Lower leg skin (tissue), 4 donors: ENCODE measurements at regions not wholly inside any gene's neighbourhood (a gene's known extent, or its start where the extent isn't known, plus 50 kb on each side); places are given as distances from the start of the nearest gene placed in this dataset.

ENCODE experiments used
- DNase-seq, 2 donors: peaks; one replicate each; pipeline ENCODE4 v3.0.0-alpha.2; 2019; ENCODE audit warnings: low spot score in 2 of 2
- H3K4me3 ChIP-seq: fragments of 200-600 bp; sonication (generic); 2 replicates; pipeline ENCODE4 v1.5.1; 2017; ENCODE audit warnings: mild to moderate bottlenecking, low read depth; ENCODE audit not compliant: poor library complexity, severe bottlenecking
- CTCF ChIP-seq, 3 donors: fragments of 450-650 bp; IDR thresholded peaks; one replicate each; pipeline ENCODE4 v1.5.1; 2016; ENCODE audit warnings: antibody characterized with exemption in 3 of 3, mild to moderate bottlenecking in 3 of 3, moderate library complexity in 2 of 3
- POLR2A ChIP-seq, 2 donors: fragments of 450-650 bp; IDR thresholded peaks; one replicate each; pipeline ENCODE4 v1.6.1; 2016 to 2017; ENCODE audit warnings: antibody characterized with exemption in 2 of 2, mild to moderate bottlenecking in 1 of 2, moderate library complexity in 1 of 2
- WGBS, 2 donors: methylation state at CpG; one replicate each; pipeline ENCODE4 v1.1.5; 2018; 5-methylcytosine and 5-hydroxymethylcytosine counted together
- intact Hi-C: fragments of 100-400 bp; cut with DNase I; formaldehyde crosslinking; loops from one replicate; pipeline ENCODE4 v1.15.0; 2023; ENCODE audit warnings: low total_unique reads

- TF ChIP-seq POLR2A (IDR thresholded peaks at IDR 0.05) (no peak), CTCF (IDR thresholded peaks at IDR 0.05) (no peak)
- peak in 1 of 2 donors; percentile 28 for DNase-seq
- intact Hi-C loops: no loop called here
- H3K4me3 ChIP-seq: no peak overlapping the region
- 70 to 73% methylated on average over 7 of the region's 7 CpGs for WGBS, 2 donors
Measured at GRCh38 chr6:163926642-163927041, 512.1 kb downstream of the QKI start.

- no peak for TF ChIP-seq CTCF (IDR thresholded peaks at IDR 0.05)
- no peak for TF ChIP-seq POLR2A (IDR thresholded peaks at IDR 0.05)
- no peak overlapping the region for H3K4me3 ChIP-seq
- DNase-seq: no peak
- 94 to 96% methylated on average over 5 of the region's 5 CpGs for WGBS, 2 donors
- intact Hi-C loops: no loop called here
Measured at GRCh38 chr6:163925839-163926238, 511.3 kb downstream of the QKI start.

DNA sequence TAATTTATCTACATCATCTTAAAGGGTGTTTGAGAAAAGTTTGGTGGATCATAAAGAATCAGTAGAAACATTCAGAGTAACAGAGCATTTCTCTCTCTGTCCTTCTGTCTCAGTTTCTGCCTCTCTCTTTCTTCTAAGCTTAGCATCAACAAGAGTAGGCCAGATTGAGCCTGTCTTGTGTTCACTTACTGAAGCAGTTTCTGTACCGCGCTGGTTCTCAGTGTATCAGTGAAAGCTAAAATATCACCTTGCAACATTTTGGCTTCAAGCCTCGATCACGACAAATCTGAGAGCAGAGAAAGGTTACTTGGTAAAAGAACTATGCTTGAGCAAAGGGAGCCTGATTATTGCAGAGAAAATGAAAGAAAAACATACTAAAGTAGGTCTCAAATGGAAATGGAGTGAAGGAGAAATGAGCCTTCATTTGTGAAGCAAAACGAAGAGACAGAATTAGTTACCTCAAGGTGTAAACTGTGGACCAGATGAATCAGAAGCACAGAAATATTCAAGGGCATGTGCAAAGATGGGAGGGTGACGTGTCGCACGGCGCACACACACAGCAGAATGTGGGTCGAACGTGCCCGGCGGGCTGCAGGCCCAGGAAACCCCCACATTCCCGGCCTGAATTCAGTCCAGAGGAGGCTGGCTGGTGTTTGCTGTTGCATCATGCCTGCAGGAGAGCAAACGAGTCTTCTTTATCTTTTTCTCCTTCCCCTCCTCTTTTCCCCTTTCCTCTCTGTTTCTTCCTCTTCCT lies 509.3 kb downstream of the QKI start:
- TF ChIP-seq CTCF (IDR thresholded peaks at IDR 0.05) (no peak), POLR2A (IDR thresholded peaks at IDR 0.05) (no peak)
- 49 to 60% methylated on average over 15 of the region's 15 CpGs for WGBS, 2 donors
- DNase-seq: no peak
- intact Hi-C loops: no loop called here
- H3K4me3 ChIP-seq: no peak overlapping the region

DNA sequence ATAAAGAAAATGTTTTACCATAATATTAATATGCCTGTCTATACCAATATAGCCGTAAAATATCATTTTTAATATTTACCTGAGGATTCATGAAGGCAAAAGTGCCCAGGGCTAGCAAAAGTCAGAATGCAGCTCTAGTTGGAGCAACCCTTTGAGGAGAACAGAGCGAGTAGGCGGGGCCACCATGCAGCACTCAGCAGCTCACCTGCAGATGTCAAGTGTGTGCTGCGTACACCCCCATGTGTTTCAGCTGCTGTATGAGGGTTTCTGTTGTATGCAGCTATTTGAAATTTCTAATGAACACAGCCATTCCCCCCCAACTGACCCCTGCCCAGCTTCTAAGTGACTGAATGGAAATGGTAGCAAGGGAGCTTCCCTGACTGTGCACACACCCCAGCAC lies 508.0 kb downstream of the QKI start:
- WGBS, 2 donors: 93 to 94% methylated on average over 4 of the region's 4 CpGs
- DNase-seq: no peak
- intact Hi-C loops: no loop called here
- H3K4me3 ChIP-seq: no peak overlapping the region
- no peak for TF ChIP-seq CTCF (IDR thresholded peaks at IDR 0.05)
- no peak for TF ChIP-seq POLR2A (IDR thresholded peaks at IDR 0.05)

DNA sequence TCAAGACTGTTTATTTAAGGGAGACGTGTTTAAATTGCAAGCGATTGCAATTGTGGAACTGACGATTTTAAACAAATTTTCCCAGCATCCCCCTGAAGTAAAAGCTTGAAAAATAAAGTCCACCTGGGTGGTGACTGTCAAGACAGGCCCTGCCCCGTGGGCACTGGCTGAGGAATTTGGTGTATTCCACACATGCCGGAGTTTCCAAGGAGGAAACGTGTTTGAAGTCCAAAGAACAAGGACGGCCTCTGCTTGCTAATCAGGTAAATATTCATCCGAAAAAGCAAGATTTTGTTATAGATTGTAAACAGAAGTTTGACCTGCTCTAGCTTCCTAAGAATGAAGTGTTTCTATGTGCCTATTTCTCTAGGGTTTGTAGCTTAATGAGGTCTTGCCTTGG lies 505.1 kb downstream of the QKI start:
- intact Hi-C loops: no loop called here
- no peak for DNase-seq
- no peak for TF ChIP-seq POLR2A (IDR thresholded peaks at IDR 0.05)
- no peak for TF ChIP-seq CTCF (IDR thresholded peaks at IDR 0.05)
- no peak overlapping the region for H3K4me3 ChIP-seq
- WGBS, 2 donors: 49 to 51% methylated on average over 8 of the region's 8 CpGs
